Liver (tissue), 8 donors: ENCODE measurements at regions not wholly inside any gene's neighbourhood (a gene's known extent, or its start where the extent isn't known, plus 50 kb on each side); places are given as distances from the start of the nearest gene placed in this dataset.

Experiments
- DNase-seq: peaks from one replicate; pipeline ENCODE4 v3.0.0-alpha.2; 2017; ENCODE audit warnings: low spot score
- H3K27ac ChIP-seq, 2 donors: one replicate each; pipeline ENCODE4 v1.7.0; 2013; ENCODE audit warnings: inconsistent platforms in 2 of 2, low read length in 2 of 2, control low read depth in 1 of 2, low read depth in 1 of 2, mild to moderate bottlenecking in 1 of 2
- H3K27me3 ChIP-seq, 4 donors: one replicate each; pipeline versions ENCODE4 v1.6.1 to v1.7.0; 2013; ENCODE audit warnings: low read length in 3 of 4, inconsistent platforms in 1 of 4, mild to moderate bottlenecking in 1 of 4, moderate library complexity in 1 of 4; ENCODE audit not compliant: control insufficient read depth in 4 of 4, insufficient read depth in 4 of 4
- H3K36me3 ChIP-seq, 4 donors: one replicate each; pipeline versions ENCODE4 v1.6.1 to v1.7.0; 2013; ENCODE audit warnings: low read length in 3 of 4, mild to moderate bottlenecking in 3 of 4, low read depth in 1 of 4, moderate library complexity in 1 of 4; ENCODE audit not compliant: control insufficient read depth in 4 of 4, insufficient read depth in 3 of 4
- H3K4me1 ChIP-seq, 4 donors: one replicate each; pipeline versions ENCODE4 v1.6.1 to v1.7.0; 2013; ENCODE audit warnings: low read length in 3 of 4, mild to moderate bottlenecking in 3 of 4, moderate library complexity in 1 of 4; ENCODE audit not compliant: control insufficient read depth in 4 of 4, insufficient read depth in 4 of 4
- H3K4me3 ChIP-seq, 3 donors: one replicate each; pipeline versions ENCODE4 v1.6.1 to v1.7.0; 2013; ENCODE audit warnings: low read length in 3 of 3, control low read depth in 1 of 3, low read depth in 1 of 3, mild to moderate bottlenecking in 1 of 3
- H3K9ac ChIP-seq, 2 donors: one replicate each; pipeline ENCODE4 v1.7.0; 2013; ENCODE audit warnings: low read length in 2 of 2, mild to moderate bottlenecking in 2 of 2, moderate library complexity in 2 of 2, control low read depth in 1 of 2, low read depth in 1 of 2
- H3K9me3 ChIP-seq, 4 donors: one replicate each; pipeline versions ENCODE4 v1.6.1 to v1.7.0; 2013; ENCODE audit warnings: low read length in 3 of 4; ENCODE audit not compliant: control insufficient read depth in 4 of 4
- EGR1 ChIP-seq, 2 donors: IDR thresholded peaks; 2 replicates each; pipeline ENCODE4 v1.6.1; 2016 to 2018; ENCODE audit warnings: antibody characterized with exemption in 2 of 2, low read depth in 2 of 2
- FOXA1 ChIP-seq: IDR thresholded peaks from 2 replicates; pipeline ENCODE4 v1.6.1; 2016; ENCODE audit warnings: antibody characterized with exemption
- FOXA2 ChIP-seq: IDR thresholded peaks from 2 replicates; pipeline ENCODE4 v1.6.1; 2016; ENCODE audit warnings: antibody characterized with exemption
- GABPA ChIP-seq, 2 donors: IDR thresholded peaks in 1 of 2; conservative IDR thresholded peaks in 1 of 2; 2 replicates each; pipeline ENCODE4 v1.6.1; 2016; ENCODE audit warnings: antibody characterized with exemption in 2 of 2, mild to moderate bottlenecking in 1 of 2, moderate library complexity in 1 of 2
- HNF4A ChIP-seq, 2 donors: conservative IDR thresholded peaks; 2 replicates each; pipeline ENCODE4 v1.6.1; 2016; ENCODE audit warnings: antibody characterized with exemption in 2 of 2, mild to moderate bottlenecking in 2 of 2
- HNF4G ChIP-seq: IDR thresholded peaks from 2 replicates; pipeline ENCODE4 v1.6.1; 2016; ENCODE audit warnings: antibody characterized with exemption
- JUND ChIP-seq, 2 donors: IDR thresholded peaks; 2 replicates each; pipeline ENCODE4 v1.6.1; 2016; ENCODE audit warnings: antibody characterized with exemption in 2 of 2
- MAX ChIP-seq: IDR thresholded peaks from 2 replicates; pipeline ENCODE4 v1.6.1; 2016; ENCODE audit warnings: antibody characterized with exemption
- NR2F2 ChIP-seq: IDR thresholded peaks from 2 replicates; pipeline ENCODE4 v1.6.1; 2016; ENCODE audit warnings: antibody characterized with exemption
- RAD21 ChIP-seq, 2 donors: IDR thresholded peaks; 2 replicates each; pipeline ENCODE4 v1.6.1; 2016; ENCODE audit warnings: antibody characterized with exemption in 2 of 2, mild to moderate bottlenecking in 2 of 2
- REST ChIP-seq: IDR thresholded peaks from 2 replicates; pipeline ENCODE4 v1.6.1; 2016; ENCODE audit warnings: antibody characterized with exemption, mild to moderate bottlenecking
- RXRA ChIP-seq, 2 donors: IDR thresholded peaks; 2 replicates each; pipeline ENCODE4 v1.6.1; 2017 to 2018; ENCODE audit warnings: antibody characterized with exemption in 2 of 2, mild to moderate bottlenecking in 1 of 2
- SP1 ChIP-seq: IDR thresholded peaks from 2 replicates; pipeline ENCODE4 v1.6.1; 2018; ENCODE audit warnings: antibody characterized with exemption, mild to moderate bottlenecking
- TAF1 ChIP-seq: conservative IDR thresholded peaks from 2 replicates; pipeline ENCODE4 v1.6.1; 2016; ENCODE audit warnings: antibody characterized with exemption, mild to moderate bottlenecking
- YY1 ChIP-seq: IDR thresholded peaks from 2 replicates; pipeline ENCODE4 v1.6.1; 2016; ENCODE audit warnings: antibody characterized with exemption, mild to moderate bottlenecking
- WGBS: extraction: QIAGEN DNeasy Blood & Tissue Kit; methylation state at CpG from one replicate; pipeline ENCODE4 v1.1.7; 2013; 5-methylcytosine and 5-hydroxymethylcytosine counted together
- TF ChIP-seq, protein P1 (sequence below): IDR thresholded peaks from 2 replicates; pipeline ENCODE4 v1.6.1; 2016; ENCODE audit warnings: antibody characterized with exemption
- TF ChIP-seq, protein P2 (sequence below): fragments of 150-350 bp; IDR thresholded peaks from 2 replicates; pipeline ENCODE4 v1.5.1; 2017; ENCODE audit warnings: improper control_type of control experiment, low read depth, low read length; ENCODE audit not compliant: missing input control
- TF ChIP-seq, protein P3 (sequence below): IDR thresholded peaks from 2 replicates; pipeline ENCODE4 v1.6.1; 2016; ENCODE audit warnings: antibody characterized with exemption
- donor health status: healthy.
- donor health status: healthy.
- donor health status: healthy.
- donor health status: healthy.
- donor health status: healthy.

DNA sequence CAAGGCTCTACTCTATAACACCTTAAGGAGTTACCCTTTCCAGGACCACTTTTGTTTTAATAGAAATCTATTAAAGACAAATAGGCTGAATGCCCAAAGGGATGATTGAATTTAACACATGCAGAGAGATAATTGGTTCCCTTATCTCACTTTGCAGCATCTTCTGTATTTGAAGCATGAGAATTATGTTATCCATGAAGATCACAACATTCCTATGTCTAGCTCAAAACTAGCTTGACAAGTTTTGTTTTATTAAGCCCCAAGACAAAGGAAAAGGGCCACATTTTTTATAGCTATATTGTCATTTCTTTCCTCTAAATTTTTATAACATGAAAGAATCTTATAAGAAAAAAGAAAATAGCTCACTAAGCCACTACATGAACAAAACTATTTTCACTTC is 57.9 kb upstream of the FTMT start:
- no peak overlapping the region for H3K27ac ChIP-seq
- H3K4me1 ChIP-seq = no peaks in the 10 kb centered on the region
- H3K4me3 ChIP-seq = no peak overlapping the region
- peaks cover 0 to 3% (median 0%) of the 10 kb centered on the region in 4 donors for H3K9me3 ChIP-seq
- no peak for DNase-seq
- TF ChIP-seq NR2F2 (no peak), GABPA (IDR thresholded peaks at IDR 0.05 in 1 of 2, conservative IDR thresholded peaks at IDR 0.05 in 1 of 2) (no peak), MAX (no peak), SP1 (no peak), FOXA2 (no peak), HNF4A (conservative IDR thresholded peaks at IDR 0.05) (no peak), HNF4G (no peak), EGR1 (IDR thresholded peaks at IDR 0.05; ENCODE audit: low read depth in 2 of 2) (no peak)
- TF ChIP-seq, protein P1, sequence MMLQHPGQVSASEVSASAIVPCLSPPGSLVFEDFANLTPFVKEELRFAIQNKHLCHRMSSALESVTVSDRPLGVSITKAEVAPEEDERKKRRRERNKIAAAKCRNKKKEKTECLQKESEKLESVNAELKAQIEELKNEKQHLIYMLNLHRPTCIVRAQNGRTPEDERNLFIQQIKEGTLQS = no peak
- TF ChIP-seq, protein P2, sequence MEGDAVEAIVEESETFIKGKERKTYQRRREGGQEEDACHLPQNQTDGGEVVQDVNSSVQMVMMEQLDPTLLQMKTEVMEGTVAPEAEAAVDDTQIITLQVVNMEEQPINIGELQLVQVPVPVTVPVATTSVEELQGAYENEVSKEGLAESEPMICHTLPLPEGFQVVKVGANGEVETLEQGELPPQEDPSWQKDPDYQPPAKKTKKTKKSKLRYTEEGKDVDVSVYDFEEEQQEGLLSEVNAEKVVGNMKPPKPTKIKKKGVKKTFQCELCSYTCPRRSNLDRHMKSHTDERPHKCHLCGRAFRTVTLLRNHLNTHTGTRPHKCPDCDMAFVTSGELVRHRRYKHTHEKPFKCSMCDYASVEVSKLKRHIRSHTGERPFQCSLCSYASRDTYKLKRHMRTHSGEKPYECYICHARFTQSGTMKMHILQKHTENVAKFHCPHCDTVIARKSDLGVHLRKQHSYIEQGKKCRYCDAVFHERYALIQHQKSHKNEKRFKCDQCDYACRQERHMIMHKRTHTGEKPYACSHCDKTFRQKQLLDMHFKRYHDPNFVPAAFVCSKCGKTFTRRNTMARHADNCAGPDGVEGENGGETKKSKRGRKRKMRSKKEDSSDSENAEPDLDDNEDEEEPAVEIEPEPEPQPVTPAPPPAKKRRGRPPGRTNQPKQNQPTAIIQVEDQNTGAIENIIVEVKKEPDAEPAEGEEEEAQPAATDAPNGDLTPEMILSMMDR = no peak
- H3K27me3 ChIP-seq = no peaks in the 10 kb centered on the region
- H3K36me3 ChIP-seq = no peaks in the 10 kb centered on the region
- no peak overlapping the region for H3K9ac ChIP-seq

- Histone ChIP-seq H3K9me3 (no peaks in the 10 kb centered on the region), H3K4me1 (no peaks in the 10 kb centered on the region), H3K36me3 (no peaks in the 10 kb centered on the region), H3K27ac (no peak overlapping the region), H3K27me3 (no peaks in the 10 kb centered on the region), H3K4me3 (no peak overlapping the region), H3K9ac (no peak overlapping the region)
- no peak for TF ChIP-seq GABPA (IDR thresholded peaks at IDR 0.05 in 1 of 2, conservative IDR thresholded peaks at IDR 0.05 in 1 of 2)
- no peak for TF ChIP-seq SP1
- TF ChIP-seq NR2F2 = no peak
- no peak for TF ChIP-seq HNF4A (conservative IDR thresholded peaks at IDR 0.05)
- no peak for TF ChIP-seq EGR1 (IDR thresholded peaks at IDR 0.05; ENCODE audit: low read depth in 2 of 2)
- TF ChIP-seq RXRA (IDR thresholded peaks at IDR 0.05) = no peak
- TF ChIP-seq, protein P1 = no peak
- no peak for TF ChIP-seq TAF1
- TF ChIP-seq HNF4G = no peak
- TF ChIP-seq, protein P3, sequence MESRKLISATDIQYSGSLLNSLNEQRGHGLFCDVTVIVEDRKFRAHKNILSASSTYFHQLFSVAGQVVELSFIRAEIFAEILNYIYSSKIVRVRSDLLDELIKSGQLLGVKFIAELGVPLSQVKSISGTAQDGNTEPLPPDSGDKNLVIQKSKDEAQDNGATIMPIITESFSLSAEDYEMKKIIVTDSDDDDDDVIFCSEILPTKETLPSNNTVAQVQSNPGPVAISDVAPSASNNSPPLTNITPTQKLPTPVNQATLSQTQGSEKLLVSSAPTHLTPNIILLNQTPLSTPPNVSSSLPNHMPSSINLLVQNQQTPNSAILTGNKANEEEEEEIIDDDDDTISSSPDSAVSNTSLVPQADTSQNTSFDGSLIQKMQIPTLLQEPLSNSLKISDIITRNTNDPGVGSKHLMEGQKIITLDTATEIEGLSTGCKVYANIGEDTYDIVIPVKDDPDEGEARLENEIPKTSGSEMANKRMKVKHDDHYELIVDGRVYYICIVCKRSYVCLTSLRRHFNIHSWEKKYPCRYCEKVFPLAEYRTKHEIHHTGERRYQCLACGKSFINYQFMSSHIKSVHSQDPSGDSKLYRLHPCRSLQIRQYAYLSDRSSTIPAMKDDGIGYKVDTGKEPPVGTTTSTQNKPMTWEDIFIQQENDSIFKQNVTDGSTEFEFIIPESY = no peak
- TF ChIP-seq FOXA2 = no peak
- no peak for TF ChIP-seq YY1
- no peak for TF ChIP-seq MAX
- TF ChIP-seq, protein P2 = no peak
- TF ChIP-seq REST = no peak
- TF ChIP-seq FOXA1 = no peak
- TF ChIP-seq RAD21 (IDR thresholded peaks at IDR 0.05) = no peak
- TF ChIP-seq JUND (IDR thresholded peaks at IDR 0.05) = no peak
- no peak for DNase-seq
- WGBS = 47% methylated on average over 2 of the region's 2 CpGs
Measured at GRCh38 chr5:121795511-121795910, 56.2 kb upstream of the FTMT start.
